Aorta (tissue), 5 donors: ENCODE measurements at regions not wholly inside any gene's neighbourhood (a gene's known extent, or its start where the extent isn't known, plus 50 kb on each side); places are given as distances from the start of the nearest gene placed in this dataset.

Source experiments
- ATAC-seq: fragments of 200-7000 bp; cut with Tn5 transposase; one replicate; pipeline ENCODE4 v1.9.1; 2022; ENCODE audit warnings: moderate library complexity; ENCODE audit not compliant: low FRiP score
- DNase-seq, 2 donors: peaks; one replicate each; pipeline ENCODE4 v3.0.0-alpha.2; 2020
- H3K27ac ChIP-seq, 2 donors: one replicate each; pipeline ENCODE4 v1.5.1; 2013; ENCODE audit warnings: low read length in 2 of 2, mild to moderate bottlenecking in 2 of 2, moderate library complexity in 2 of 2, control low read depth in 1 of 2, inconsistent platforms in 1 of 2, low read depth in 1 of 2
- H3K27me3 ChIP-seq, 2 donors: one replicate each; pipeline ENCODE4 v1.6.1; 2013; ENCODE audit warnings: control low read depth in 1 of 2, low read length in 1 of 2, mild to moderate bottlenecking in 1 of 2, moderate library complexity in 1 of 2; ENCODE audit not compliant: insufficient read depth in 2 of 2, control insufficient read depth in 1 of 2
- H3K36me3 ChIP-seq, 2 donors: one replicate each; pipeline ENCODE4 v1.6.1; 2013; ENCODE audit warnings: control low read depth in 1 of 2, low read length in 1 of 2, mild to moderate bottlenecking in 1 of 2; ENCODE audit not compliant: insufficient read depth in 2 of 2, control insufficient read depth in 1 of 2
- H3K4me1 ChIP-seq, 2 donors: one replicate each; pipeline ENCODE4 v1.6.1; 2013; ENCODE audit warnings: low read length in 2 of 2, control low read depth in 1 of 2, mild to moderate bottlenecking in 1 of 2, moderate library complexity in 1 of 2; ENCODE audit not compliant: insufficient read depth in 2 of 2, control insufficient read depth in 1 of 2
- H3K4me3 ChIP-seq, 2 donors: one replicate each; pipeline ENCODE4 v1.5.1; 2013; ENCODE audit warnings: low read length in 2 of 2, control low read depth in 1 of 2, mild to moderate bottlenecking in 1 of 2
- H3K9me3 ChIP-seq: one replicate; pipeline ENCODE4 v1.6.1; 2013; ENCODE audit warnings: mild to moderate bottlenecking, low read length; ENCODE audit not compliant: control insufficient read depth
- WGBS, 2 donors: extraction: QIAGEN DNeasy Blood & Tissue Kit; methylation state at CpG; one replicate each; pipeline ENCODE4 v1.1.7; 2013; 5-methylcytosine and 5-hydroxymethylcytosine counted together
- intact Hi-C, 2 donors: fragments of 100-400 bp; cut with DNase I; formaldehyde crosslinking; loops; one replicate each; pipeline versions ENCODE4 v1.14.2 to v1.15.0; 2022
- donor health status: healthy with polysubstance abuse.
- donor health status: Bipolar disorder and iron deficiency.
- donor health status: DM: no; HTN: no; CAD: no.
- donor health status: DM: no; HTN: no; CAD: no.
- donor health status: DM: yes; HTN: yes; CAD: no.

- WGBS, 2 donors: 69 to 78% methylated on average over 6 of the region's 6 CpGs
- Histone ChIP-seq H3K27ac (no peak overlapping the region), H3K36me3 (no peaks in the 10 kb centered on the region), H3K4me3 (no peak overlapping the region), H3K27me3 (no peaks in the 10 kb centered on the region), H3K9me3 (no peaks in the 10 kb centered on the region), H3K4me1 (no peaks in the 10 kb centered on the region)
- ATAC-seq: no peak
- intact Hi-C loops: no loop called here
- no peak for DNase-seq
Measured at GRCh38 chr20:50364542-50364941, 145.6 kb upstream of the PTPN1 start.

GRCh38 chr20:50366270-50367103 lies 143.7 kb upstream of the PTPN1 start:
- H3K36me3 ChIP-seq: no peaks in the 10 kb centered on the region
- H3K27me3 ChIP-seq: no peaks in the 10 kb centered on the region
- no peaks in the 10 kb centered on the region for H3K4me1 ChIP-seq
- DNase-seq (no peak), ATAC-seq (no peak)
- no peak overlapping the region for H3K27ac ChIP-seq
- no peaks in the 10 kb centered on the region for H3K9me3 ChIP-seq
- 60 to 66% methylated on average over 7 of the region's 7 CpGs for WGBS, 2 donors
- intact Hi-C loops: no loop called here
- H3K4me3 ChIP-seq: no peak overlapping the region

GRCh38 chr20:50367104-50367674 lies 143.0 kb upstream of the PTPN1 start:
- H3K36me3 ChIP-seq: no peaks in the 10 kb centered on the region
- no peak overlapping the region for H3K27ac ChIP-seq
- no peak overlapping the region for H3K4me3 ChIP-seq
- intact Hi-C loops: no loop called here
- no peak for ATAC-seq
- H3K9me3 ChIP-seq: no peaks in the 10 kb centered on the region
- H3K4me1 ChIP-seq: no peaks in the 10 kb centered on the region
- no peak for DNase-seq
- no peaks in the 10 kb centered on the region for H3K27me3 ChIP-seq
- 72 to 75% methylated on average over 5 of the region's 5 CpGs for WGBS, 2 donors

- H3K9me3 ChIP-seq: no peaks in the 10 kb centered on the region
- H3K4me3 ChIP-seq: no peak overlapping the region
- no peaks in the 10 kb centered on the region for H3K36me3 ChIP-seq
- no peak overlapping the region for H3K27ac ChIP-seq
- no peak for ATAC-seq
- intact Hi-C loops: no loop called here
- 95 to 96% methylated on average over 9 of the region's 9 CpGs for WGBS, 2 donors
- no peaks in the 10 kb centered on the region for H3K27me3 ChIP-seq
- no peak for DNase-seq
- H3K4me1 ChIP-seq: no peaks in the 10 kb centered on the region
Measured at GRCh38 chr20:50367739-50368375, 142.3 kb upstream of the PTPN1 start.

GRCh38 chr20:50368386-50368785 lies 141.8 kb upstream of the PTPN1 start:
- no peaks in the 10 kb centered on the region for H3K27me3 ChIP-seq
- H3K36me3 ChIP-seq: no peaks in the 10 kb centered on the region
- no peaks in the 10 kb centered on the region for H3K4me1 ChIP-seq
- no peak overlapping the region for H3K4me3 ChIP-seq
- no peak overlapping the region for H3K27ac ChIP-seq
- DNase-seq (no peak), ATAC-seq (no peak)
- WGBS, 2 donors: 84 to 88% methylated on average over 1 of the region's 1 CpG
- H3K9me3 ChIP-seq: no peaks in the 10 kb centered on the region
- intact Hi-C loops: no loop called here

GRCh38 chr20:50368813-50369224 lies 141.4 kb upstream of the PTPN1 start:
- Histone ChIP-seq H3K36me3 (no peaks in the 10 kb centered on the region), H3K4me3 (no peak overlapping the region), H3K9me3 (no peaks in the 10 kb centered on the region), H3K27me3 (no peaks in the 10 kb centered on the region), H3K27ac (no peak overlapping the region), H3K4me1 (no peaks in the 10 kb centered on the region)
- no peak for DNase-seq
- 72 to 78% methylated on average over 4 of the region's 4 CpGs for WGBS, 2 donors
- intact Hi-C loops: no loop called here
- no peak for ATAC-seq

- intact Hi-C loops: no loop called here
- Histone ChIP-seq H3K36me3 (no peaks in the 10 kb centered on the region), H3K27ac (no peak overlapping the region), H3K4me3 (no peak overlapping the region), H3K4me1 (no peaks in the 10 kb centered on the region), H3K27me3 (no peaks in the 10 kb centered on the region), H3K9me3 (no peaks in the 10 kb centered on the region)
- 86 to 91% methylated on average over 13 of the region's 13 CpGs for WGBS, 2 donors
- ATAC-seq (peak; percentile 39), DNase-seq (no peak)
Measured at GRCh38 chr20:50369225-50370035, 140.8 kb upstream of the PTPN1 start.

GRCh38 chr20:50370036-50370566 lies 140.1 kb upstream of the PTPN1 start:
- 94 to 97% methylated on average over 11 of the region's 11 CpGs for WGBS, 2 donors
- Histone ChIP-seq H3K4me3 (no peak overlapping the region), H3K27me3 (no peaks in the 10 kb centered on the region), H3K4me1 (no peaks in the 10 kb centered on the region), H3K9me3 (no peaks in the 10 kb centered on the region), H3K27ac (no peak overlapping the region), H3K36me3 (no peaks in the 10 kb centered on the region)
- intact Hi-C loops: no loop called here
- DNase-seq (no peak), ATAC-seq (no peak)
